Aorta (tissue), 5 donors: ENCODE measurements at regions not wholly inside any gene's neighbourhood (a gene's known extent, or its start where the extent isn't known, plus 50 kb on each side); places are given as distances from the start of the nearest gene placed in this dataset.

Experiments
- ATAC-seq: fragments of 200-7000 bp; cut with Tn5 transposase; one replicate; pipeline ENCODE4 v1.9.1; 2022; ENCODE audit warnings: moderate library complexity; ENCODE audit not compliant: low FRiP score
- DNase-seq, 2 donors: peaks; one replicate each; pipeline ENCODE4 v3.0.0-alpha.2; 2020
- H3K27ac ChIP-seq, 2 donors: one replicate each; pipeline ENCODE4 v1.5.1; 2013; ENCODE audit warnings: low read length in 2 of 2, mild to moderate bottlenecking in 2 of 2, moderate library complexity in 2 of 2, control low read depth in 1 of 2, inconsistent platforms in 1 of 2, low read depth in 1 of 2
- H3K27me3 ChIP-seq, 2 donors: one replicate each; pipeline ENCODE4 v1.6.1; 2013; ENCODE audit warnings: control low read depth in 1 of 2, low read length in 1 of 2, mild to moderate bottlenecking in 1 of 2, moderate library complexity in 1 of 2; ENCODE audit not compliant: insufficient read depth in 2 of 2, control insufficient read depth in 1 of 2
- H3K36me3 ChIP-seq, 2 donors: one replicate each; pipeline ENCODE4 v1.6.1; 2013; ENCODE audit warnings: control low read depth in 1 of 2, low read length in 1 of 2, mild to moderate bottlenecking in 1 of 2; ENCODE audit not compliant: insufficient read depth in 2 of 2, control insufficient read depth in 1 of 2
- H3K4me1 ChIP-seq, 2 donors: one replicate each; pipeline ENCODE4 v1.6.1; 2013; ENCODE audit warnings: low read length in 2 of 2, control low read depth in 1 of 2, mild to moderate bottlenecking in 1 of 2, moderate library complexity in 1 of 2; ENCODE audit not compliant: insufficient read depth in 2 of 2, control insufficient read depth in 1 of 2
- H3K4me3 ChIP-seq, 2 donors: one replicate each; pipeline ENCODE4 v1.5.1; 2013; ENCODE audit warnings: low read length in 2 of 2, control low read depth in 1 of 2, mild to moderate bottlenecking in 1 of 2
- H3K9me3 ChIP-seq: one replicate; pipeline ENCODE4 v1.6.1; 2013; ENCODE audit warnings: mild to moderate bottlenecking, low read length; ENCODE audit not compliant: control insufficient read depth
- WGBS, 2 donors: extraction: QIAGEN DNeasy Blood & Tissue Kit; methylation state at CpG; one replicate each; pipeline ENCODE4 v1.1.7; 2013; 5-methylcytosine and 5-hydroxymethylcytosine counted together
- intact Hi-C, 2 donors: fragments of 100-400 bp; cut with DNase I; formaldehyde crosslinking; loops; one replicate each; pipeline versions ENCODE4 v1.14.2 to v1.15.0; 2022
- donor health status: healthy with polysubstance abuse.
- donor health status: Bipolar disorder and iron deficiency.
- donor health status: DM: no; HTN: no; CAD: no.
- donor health status: DM: no; HTN: no; CAD: no.
- donor health status: DM: yes; HTN: yes; CAD: no.

- ATAC-seq (peak; percentile 47), DNase-seq (no peak)
- H3K27ac ChIP-seq = no peak overlapping the region
- H3K9me3 ChIP-seq = no peaks in the 10 kb centered on the region
- H3K36me3 ChIP-seq = no peaks in the 10 kb centered on the region
- H3K27me3 ChIP-seq = no peaks in the 10 kb centered on the region
- 37 to 43% methylated on average over 3 of the region's 3 CpGs for WGBS, 2 donors
- H3K4me1 ChIP-seq = no peaks in the 10 kb centered on the region
- intact Hi-C loops = no loop called here
- no peak overlapping the region for H3K4me3 ChIP-seq
Observed at GRCh38 chr2:156704132-156704531, 268.0 kb downstream of the GPD2 start.

GRCh38 chr2:156704617-156705016 lies 268.4 kb downstream of the GPD2 start:
- Histone ChIP-seq H3K36me3 (no peaks in the 10 kb centered on the region), H3K4me1 (no peaks in the 10 kb centered on the region), H3K4me3 (no peak overlapping the region), H3K27ac (no peak overlapping the region), H3K27me3 (peaks cover 0 to 1% of the 10 kb centered on the region in 2 donors), H3K9me3 (no peaks in the 10 kb centered on the region)
- intact Hi-C loops = no loop called here
- DNase-seq (no peak), ATAC-seq (no peak)
- 54 to 66% methylated on average over 3 of the region's 3 CpGs for WGBS, 2 donors

DNA sequence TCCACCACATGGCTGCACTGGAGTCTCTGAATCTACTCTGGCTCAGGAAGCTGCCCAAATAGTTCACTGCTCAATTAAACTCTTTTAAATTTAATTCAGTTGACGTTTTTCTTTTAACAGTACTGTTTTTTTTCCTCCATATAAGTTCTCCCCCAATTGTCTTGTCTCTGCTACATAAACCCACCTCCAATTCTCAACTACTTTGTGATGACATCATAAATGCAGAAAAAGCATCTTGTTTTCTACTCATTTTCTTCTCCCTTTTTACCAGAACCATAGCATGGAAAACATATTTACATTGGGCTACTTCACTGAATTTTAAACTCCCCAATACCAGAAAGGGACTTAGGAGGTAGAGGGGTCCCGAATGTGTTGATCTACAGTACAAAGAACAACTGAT lies 270.4 kb downstream of the GPD2 start:
- 55 to 65% methylated on average over 2 of the region's 2 CpGs for WGBS, 2 donors
- ATAC-seq (no peak), DNase-seq (no peak)
- H3K27ac ChIP-seq = no peak overlapping the region
- no peak overlapping the region for H3K4me3 ChIP-seq
- H3K36me3 ChIP-seq = no peaks in the 10 kb centered on the region
- intact Hi-C loops = no loop called here
- no peaks in the 10 kb centered on the region for H3K9me3 ChIP-seq
- H3K4me1 ChIP-seq = no peaks in the 10 kb centered on the region
- peaks cover 0 to 1% of the 10 kb centered on the region in 2 donors for H3K27me3 ChIP-seq

- Histone ChIP-seq H3K4me3 (no peak overlapping the region), H3K4me1 (no peaks in the 10 kb centered on the region), H3K9me3 (no peaks in the 10 kb centered on the region), H3K27ac (no peak overlapping the region), H3K27me3 (peaks cover 0 to 1% of the 10 kb centered on the region in 2 donors), H3K36me3 (no peaks in the 10 kb centered on the region)
- 90 to 92% methylated on average over 2 of the region's 2 CpGs for WGBS, 2 donors
- DNase-seq = no peak
- intact Hi-C loops = no loop called here
- ATAC-seq = no peak
Observed at GRCh38 chr2:156708051-156708450, 271.9 kb downstream of the GPD2 start.

DNA sequence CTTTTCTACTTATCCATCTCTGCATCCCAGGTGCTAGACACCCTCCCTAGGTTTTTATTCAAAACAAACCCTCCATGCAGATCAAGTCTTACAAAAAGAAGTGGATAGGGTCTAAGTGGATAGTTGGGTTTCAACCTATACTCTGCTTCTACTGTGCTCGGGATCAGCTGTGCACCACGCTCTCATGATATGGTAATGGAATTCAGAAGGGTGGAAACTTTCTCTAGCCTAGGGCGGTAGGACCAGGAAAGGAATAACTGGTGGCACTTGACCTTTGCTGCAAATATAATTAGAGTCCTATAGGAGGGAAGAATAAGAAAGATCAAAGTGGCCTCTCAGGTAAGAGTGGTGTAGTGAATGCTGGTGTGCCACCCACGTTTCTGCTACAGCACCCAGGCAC lies 272.9 kb downstream of the GPD2 start:
- intact Hi-C loops = no loop called here
- no peak overlapping the region for H3K27ac ChIP-seq
- no peaks in the 10 kb centered on the region for H3K9me3 ChIP-seq
- H3K36me3 ChIP-seq = no peaks in the 10 kb centered on the region
- no peak overlapping the region for H3K4me3 ChIP-seq
- 86 to 89% methylated on average over 4 of the region's 4 CpGs for WGBS, 2 donors
- H3K4me1 ChIP-seq = no peaks in the 10 kb centered on the region
- peaks cover 0 to 1% of the 10 kb centered on the region in 2 donors for H3K27me3 ChIP-seq
- ATAC-seq (no peak), DNase-seq (no peak)

GRCh38 chr2:156719036-156719435 lies 282.9 kb downstream of the GPD2 start:
- no peak for DNase-seq
- Histone ChIP-seq H3K27ac (no peak overlapping the region), H3K27me3 (no peaks in the 10 kb centered on the region), H3K9me3 (no peaks in the 10 kb centered on the region), H3K4me3 (no peak overlapping the region), H3K36me3 (no peaks in the 10 kb centered on the region), H3K4me1 (no peaks in the 10 kb centered on the region)
- intact Hi-C loops = no loop called here
- no peak for ATAC-seq
- WGBS, 2 donors = 46 to 55% methylated on average over 3 of the region's 3 CpGs

DNA sequence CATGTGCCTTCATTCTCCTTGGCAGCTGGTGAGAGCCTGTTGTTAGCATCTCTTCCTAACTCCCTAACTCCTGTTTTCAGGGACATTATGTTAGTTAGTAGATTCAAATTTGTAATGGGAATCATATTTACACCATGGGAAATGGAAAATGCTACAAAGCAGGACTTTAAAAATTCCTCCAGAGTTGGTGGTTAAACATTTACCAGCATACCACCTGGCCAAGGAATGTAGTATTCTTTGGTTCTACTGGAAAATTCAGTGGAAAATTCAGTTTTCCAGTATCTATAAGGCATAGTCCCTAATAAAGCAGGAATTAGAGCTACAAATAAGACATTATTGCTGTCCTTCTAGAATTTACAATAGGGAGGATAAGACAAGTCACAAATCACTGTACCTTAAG lies 291.7 kb downstream of the GPD2 start:
- Histone ChIP-seq H3K4me3 (no peak overlapping the region), H3K27me3 (no peaks in the 10 kb centered on the region), H3K9me3 (no peaks in the 10 kb centered on the region), H3K36me3 (no peaks in the 10 kb centered on the region), H3K4me1 (no peaks in the 10 kb centered on the region), H3K27ac (no peak overlapping the region)
- DNase-seq (no peak), ATAC-seq (no peak)
- intact Hi-C loops = no loop called here

DNA sequence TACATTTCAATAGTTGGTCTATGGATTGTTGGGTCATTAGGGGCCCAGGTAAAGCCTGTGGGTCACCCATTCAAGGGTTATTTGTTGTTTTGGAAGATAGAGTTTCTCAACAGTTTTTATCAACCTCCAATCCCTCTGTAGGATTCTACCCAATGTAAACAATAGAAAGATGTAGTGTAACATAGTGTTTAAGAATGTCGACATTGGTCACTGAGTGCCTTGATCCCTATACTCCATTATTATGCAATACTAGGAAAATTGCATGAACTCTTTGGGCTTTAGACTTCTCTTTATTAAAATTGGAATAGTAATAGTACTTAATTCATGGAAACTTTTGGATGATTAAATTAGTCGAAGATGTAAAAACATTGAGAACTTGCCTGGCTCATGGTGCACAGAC lies 292.1 kb downstream of the GPD2 start:
- intact Hi-C loops = no loop called here
- ATAC-seq (no peak), DNase-seq (no peak)
- no peak overlapping the region for H3K27ac ChIP-seq
- 87 to 91% methylated on average over 2 of the region's 2 CpGs for WGBS, 2 donors
- H3K27me3 ChIP-seq = no peaks in the 10 kb centered on the region
- no peaks in the 10 kb centered on the region for H3K36me3 ChIP-seq
- H3K4me1 ChIP-seq = no peaks in the 10 kb centered on the region
- no peak overlapping the region for H3K4me3 ChIP-seq
- H3K9me3 ChIP-seq = no peaks in the 10 kb centered on the region

GRCh38 chr2:156731506-156731905 lies 295.3 kb downstream of the GPD2 start:
- Histone ChIP-seq H3K4me1 (no peaks in the 10 kb centered on the region), H3K27ac (no peak overlapping the region), H3K9me3 (no peaks in the 10 kb centered on the region), H3K36me3 (no peaks in the 10 kb centered on the region), H3K27me3 (no peaks in the 10 kb centered on the region), H3K4me3 (no peak overlapping the region)
- DNase-seq (no peak), ATAC-seq (no peak)
- intact Hi-C loops = no loop called here
